ENCODE measurements at regions not wholly inside any gene's neighbourhood (a gene's known extent, or its start where the extent isn't known, plus 50 kb on each side); places are given as distances from the start of the nearest gene placed in this dataset.

DNA sequence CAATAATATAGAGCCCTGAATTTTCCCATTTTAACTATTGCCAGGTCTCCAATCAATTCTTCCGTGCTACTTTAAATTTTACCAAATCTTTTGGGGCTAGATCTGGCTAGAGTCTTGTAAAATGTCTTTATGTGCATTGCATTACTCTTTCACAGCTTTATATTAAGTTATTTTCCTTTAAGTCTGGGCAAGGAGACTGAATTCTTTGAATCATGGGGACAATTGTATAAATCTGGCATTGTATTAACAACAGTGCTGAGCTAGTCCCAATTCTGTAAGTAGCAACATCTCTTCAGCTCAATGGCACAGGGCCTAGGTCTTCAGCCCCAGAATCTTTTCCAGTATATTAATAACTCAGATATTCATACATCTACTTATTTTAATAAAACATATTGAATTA, 1080.4 kb upstream of the INTU start:
- no peak for DNase-seq

DNA sequence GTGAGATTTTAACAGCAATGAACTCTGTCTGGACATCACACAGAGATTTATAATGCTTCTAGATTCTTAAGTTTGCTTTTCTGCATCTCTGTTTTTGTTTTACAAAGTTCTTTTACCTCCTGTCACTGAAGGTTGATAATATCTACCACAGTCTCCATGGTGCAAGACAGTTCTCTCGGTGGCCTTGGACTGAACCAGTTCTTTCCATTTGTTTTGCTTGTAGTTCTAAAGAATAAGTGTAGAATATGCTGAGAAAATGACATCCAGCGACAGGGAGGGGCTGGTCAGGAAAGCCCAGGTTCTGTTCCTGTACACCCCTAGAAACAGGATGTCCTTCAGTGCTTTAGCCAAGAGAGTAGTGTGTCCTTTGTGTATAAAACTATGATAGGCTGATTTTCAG, 1079.5 kb upstream of the INTU start:
- DNase-seq = no peak

DNA sequence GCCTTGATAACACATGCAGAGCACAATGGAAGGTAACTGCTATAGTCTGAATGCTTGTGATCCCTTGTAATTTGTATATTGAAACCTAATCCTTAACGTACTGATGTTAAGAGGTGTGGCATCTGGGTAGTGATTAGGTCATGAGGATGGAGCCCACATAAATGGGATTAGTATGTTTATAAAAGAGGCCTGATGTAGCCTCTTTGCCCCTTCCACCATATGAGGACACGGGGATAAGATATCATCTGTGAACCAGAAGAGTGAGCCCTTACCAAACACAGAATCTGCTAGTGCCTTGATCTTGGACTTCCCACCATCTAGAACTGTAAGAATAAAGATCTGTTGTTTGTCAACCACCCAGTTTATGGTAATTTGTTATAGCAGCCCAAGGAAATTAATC, 1074.2 kb upstream of the INTU start:
- DNase-seq = no peak

DNA sequence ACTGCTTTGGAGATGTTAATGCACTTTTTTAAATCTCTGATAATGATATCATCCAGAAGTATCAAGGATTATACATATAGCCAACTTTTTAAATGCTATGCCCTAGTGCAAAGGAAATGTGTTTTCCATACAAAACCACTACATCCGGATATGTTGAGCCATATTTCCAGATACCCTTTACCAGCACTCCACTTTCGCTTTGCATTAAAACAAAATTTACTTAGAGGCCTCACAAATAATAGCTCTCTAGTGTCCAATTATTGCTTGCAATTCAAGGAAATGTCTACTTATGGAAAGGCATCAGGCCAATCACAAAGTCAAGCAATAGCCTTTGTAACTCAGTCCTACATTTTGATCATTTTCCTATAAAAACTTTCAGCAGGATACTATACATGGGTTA, 1072.8 kb upstream of the INTU start:
- no peak for DNase-seq

DNA sequence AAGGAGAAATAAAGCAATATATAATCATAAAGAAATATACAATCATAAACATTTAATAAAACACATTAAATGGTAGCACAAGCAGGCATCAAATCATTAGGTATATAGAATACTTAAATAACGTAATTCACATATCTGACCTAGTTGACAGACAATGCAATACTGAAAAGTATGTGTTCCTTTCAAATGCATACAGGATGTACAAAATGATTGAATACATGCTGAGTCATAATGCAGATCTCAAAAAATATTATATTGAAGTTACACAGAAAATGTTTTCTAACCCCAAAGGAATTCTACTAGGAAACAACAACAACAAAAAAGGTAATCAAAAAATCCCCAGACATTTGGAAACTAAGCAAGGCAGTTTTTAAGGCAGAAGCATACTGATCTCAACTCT, 1072.0 kb upstream of the INTU start:
- no peak for DNase-seq

DNA sequence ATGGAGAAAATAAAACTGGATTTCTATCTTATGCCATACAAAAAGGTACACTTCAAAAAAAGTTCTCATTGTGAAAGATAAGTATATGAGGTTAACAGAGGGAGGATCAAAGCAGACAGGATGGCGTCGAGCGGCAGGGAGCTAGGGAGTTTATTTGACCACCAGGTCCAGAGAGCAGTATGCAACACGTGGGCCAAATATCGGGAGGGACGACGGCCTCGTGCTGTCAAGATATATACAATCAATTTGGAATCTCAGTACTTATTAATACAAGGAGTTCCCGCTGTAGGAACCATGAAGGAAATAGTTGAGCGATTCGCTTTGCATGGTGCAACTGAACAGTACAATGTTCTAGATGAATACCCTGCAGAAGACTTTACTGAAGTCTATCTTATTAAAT, 1069.4 kb upstream of the INTU start:
- DNase-seq = no peak

DNA sequence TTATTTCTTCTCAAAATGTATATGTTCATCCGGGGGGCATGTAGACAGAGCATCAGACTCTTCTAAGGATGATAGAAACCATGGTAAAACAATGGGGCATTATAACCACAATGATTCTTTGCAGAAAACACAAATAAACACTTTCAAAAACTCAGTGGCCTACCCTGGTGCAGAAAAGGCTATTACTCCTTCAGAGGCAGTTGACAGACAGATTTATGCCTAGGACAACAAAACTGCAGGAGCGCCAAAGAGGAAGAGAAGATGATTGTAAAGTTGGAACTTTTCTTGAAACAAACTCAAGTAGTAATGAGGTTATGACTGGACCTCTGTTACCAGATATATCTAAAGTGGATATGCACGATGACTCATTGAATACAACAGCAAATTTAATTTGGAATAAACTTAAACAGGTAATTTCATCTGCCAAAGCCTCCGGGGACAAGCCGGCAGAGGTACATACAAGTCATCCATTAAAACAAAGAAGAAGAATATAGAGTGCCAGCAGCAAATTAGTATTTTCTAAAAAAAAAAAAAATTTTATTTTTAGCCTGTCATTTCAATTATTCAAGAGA, 1068.4 kb upstream of the INTU start:
- DNase-seq = no peak

DNA sequence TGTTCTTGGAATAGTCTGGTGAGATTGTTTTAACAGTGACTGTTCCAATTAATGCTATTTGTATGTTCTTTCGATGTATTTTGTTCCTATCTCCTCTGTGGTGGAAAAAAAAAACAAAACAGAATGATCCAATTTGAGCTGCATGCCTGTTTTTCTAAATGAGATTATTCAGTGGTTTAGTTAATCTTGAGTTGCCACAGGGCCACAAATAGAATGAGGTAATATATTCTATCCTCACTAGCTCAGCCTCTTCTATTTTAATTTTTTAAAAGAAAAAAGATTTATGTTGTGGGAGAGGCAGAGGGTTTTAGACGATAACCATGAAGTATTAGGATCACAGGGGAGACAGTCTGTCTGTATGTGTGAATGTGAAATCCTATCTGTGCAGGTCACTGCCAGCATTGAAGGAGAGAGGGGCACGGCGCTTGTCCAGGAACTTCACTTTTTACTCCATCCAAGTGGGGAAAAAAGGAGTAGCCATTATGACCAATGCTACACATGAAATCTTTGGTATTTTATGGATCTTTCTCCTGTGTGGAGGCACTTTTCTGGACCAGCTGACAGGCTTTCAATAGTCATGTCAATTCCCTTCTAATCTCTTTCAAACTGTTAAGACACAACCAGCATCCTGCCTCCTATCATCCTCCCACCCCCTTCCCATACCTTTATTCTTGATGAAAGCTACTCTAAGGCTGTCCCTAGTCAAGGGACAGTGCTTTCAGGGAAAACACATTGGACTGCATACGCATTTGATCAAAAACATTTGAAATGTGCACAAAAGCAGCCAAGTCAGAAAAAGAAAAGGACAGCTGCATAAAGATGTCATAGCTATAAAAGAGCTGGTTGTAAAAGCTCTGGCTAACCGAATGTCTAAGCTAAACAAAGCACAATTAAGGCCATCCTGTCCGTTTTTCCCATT, 1063.8 kb upstream of the INTU start:
- DNase-seq = no peak

DNA sequence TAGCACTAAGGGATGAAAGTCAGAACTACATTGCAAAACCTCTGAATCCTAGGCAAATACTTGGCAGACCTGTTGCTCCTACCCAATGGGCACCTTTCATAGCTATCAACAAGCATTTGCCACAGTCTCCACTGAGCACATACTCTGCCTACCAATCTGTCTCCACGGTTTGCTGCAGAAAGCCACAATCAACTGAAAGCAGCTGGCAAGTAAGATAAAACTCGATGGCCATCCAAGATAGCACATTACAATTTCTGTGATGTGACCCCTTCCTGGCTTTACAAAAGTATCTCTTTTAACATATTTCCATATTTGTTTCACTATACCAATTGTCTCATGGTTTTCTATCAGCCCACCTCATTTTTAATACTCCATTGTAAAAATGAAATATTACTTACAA, 1060.5 kb upstream of the INTU start:
- no peak for DNase-seq

DNA sequence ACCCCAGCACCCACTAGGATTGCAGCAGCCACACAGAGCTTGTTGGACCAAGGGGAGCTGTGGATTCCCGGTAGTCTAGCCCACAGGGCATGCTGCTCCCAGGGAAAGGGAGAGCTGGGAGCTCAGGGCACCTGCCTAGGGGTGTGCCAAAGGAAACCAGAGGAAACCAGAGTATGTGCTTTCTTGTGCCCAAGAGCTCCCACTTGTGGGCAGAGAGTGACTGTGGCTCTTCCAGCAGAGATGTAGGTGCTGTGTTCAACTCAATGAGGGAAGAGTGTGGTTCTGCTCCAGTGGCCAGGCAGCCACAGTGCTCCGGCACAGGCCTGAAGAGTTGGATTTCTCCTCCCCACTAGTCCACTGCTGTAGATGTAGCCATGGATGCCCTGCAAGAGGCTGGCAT, 1050.0 kb upstream of the INTU start:
- no peak for DNase-seq

DNA sequence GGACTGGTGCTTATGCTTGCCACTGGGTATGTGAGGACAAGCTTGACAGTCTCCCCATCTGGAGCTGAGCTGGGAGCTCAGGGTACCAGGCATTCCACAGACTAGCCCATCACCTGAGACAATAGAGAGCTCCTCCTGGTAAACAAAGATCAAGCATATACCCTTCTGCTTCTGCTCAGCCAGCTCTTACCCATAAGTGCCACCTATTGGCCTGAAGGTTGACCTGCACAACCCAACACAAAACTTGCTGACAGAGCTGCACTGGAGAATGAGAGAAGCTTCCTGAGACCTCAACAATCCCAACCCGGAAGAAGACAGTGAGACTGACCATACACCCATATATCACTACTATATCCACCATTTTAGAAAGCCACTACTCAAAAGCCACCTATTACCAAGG, 1049.2 kb upstream of the INTU start:
- DNase-seq = no peak

DNA sequence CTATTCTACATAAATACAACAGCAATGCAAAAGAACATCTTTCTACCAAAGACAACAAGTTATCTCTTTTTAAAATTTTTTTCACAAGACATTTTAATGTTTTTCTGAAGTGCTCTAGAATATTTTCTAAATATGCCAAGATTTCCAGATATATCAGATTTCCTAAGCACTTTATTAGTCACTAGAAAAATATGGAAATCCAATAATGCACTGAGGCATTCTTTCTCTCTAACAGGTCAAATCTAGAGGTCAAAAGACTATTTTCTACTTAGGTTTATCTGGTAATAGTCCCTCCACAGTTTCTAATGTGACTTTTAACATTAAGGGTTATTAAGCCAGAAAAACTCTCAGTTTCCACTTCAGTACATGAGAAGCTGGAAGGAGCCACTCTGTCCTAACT, 1041.2 kb upstream of the INTU start:
- no peak for DNase-seq

DNA sequence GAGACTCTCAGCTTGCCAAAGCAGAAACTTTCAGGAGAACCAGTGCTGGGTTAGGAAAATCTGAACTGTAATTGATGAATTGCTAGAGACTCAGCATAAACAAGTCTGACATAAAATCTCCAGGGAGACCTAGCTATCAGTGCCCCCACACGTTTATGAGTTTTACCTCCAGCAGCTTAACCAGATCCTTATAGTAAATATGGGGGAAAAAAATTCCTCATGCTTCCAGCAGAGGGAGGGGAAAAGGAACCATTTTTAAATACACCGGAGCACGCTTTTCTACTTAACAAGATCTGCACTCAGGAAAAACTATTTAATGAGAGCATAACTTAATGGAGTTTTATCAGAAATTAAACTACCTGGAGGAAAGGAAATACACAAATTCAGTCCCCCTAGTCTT, 1040.7 kb upstream of the INTU start:
- no peak for DNase-seq

DNA sequence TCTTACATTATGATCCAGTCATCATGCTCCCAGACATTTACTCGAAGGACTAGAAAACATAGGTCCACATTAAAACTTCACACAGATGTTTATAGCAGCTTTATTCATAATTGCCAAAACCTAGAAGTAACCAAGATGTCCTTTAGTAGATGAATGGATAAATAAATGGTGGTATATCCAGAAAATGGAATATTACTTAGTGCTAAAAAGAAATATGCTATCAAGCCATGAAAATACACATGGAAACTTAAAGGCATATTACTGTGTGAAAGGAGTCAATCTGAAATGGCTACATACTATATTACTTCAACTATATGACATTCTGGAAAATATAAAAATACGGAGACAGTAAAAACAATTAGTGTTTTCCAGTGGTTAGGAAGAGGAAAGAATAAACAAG, 1039.1 kb upstream of the INTU start:
- no peak for DNase-seq

DNA sequence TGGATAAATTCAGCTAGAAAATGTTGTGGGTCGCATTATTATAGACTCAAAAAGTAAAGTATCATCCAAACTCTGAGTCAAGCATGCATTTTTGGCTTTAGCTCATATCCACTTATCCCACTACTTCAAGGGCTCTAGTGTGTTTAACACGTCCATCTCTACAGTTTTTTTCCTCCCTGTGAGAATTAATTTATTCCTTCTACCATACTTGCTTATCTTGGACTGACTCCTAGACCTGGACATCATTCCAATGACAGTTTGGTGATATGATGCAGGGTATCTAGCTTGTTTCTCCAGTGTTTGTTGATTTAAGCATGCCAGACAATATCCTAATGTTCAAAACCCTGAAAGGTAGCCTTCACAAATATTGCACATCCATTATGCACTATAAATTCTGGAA, 1037.1 kb upstream of the INTU start:
- no peak for DNase-seq

DNA sequence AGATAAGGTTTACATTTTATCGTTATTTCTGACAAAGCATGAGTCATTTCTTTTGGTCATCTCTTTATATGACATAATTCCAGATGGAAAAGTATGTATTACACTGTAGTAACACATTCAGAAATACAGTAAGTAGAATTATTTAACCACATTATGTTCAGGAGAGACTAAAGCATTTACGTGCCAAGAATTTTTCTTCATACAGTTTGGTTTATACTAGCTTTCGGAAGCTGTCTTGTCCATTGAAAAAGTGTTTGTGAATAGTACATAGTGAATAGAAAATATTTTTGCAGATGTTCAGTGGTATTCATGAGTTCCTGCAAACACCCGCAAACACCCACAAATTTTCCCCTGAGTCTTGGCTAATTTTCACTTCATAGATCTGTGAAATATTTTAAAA, 1033.0 kb upstream of the INTU start:
- no peak for DNase-seq

DNA sequence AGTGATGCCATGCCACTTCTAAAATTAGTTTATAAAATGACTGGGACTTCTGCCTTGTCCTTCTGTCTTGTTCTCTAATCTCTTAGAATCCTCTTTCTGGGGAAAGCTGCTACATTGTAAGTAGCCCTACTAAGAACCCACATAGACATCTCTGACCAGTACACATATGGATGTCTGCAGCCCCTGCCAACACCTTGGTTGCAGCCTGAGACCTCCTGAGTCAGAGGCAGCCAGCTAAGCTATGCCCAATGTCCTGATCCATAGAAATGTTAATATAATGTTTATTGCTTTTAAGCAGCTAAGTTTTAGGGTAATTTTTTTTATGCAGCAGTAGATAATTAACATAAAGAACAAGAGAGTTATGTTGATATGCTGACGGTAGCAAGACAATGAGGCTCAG, 1029.5 kb upstream of the INTU start:
- no peak for DNase-seq

DNA sequence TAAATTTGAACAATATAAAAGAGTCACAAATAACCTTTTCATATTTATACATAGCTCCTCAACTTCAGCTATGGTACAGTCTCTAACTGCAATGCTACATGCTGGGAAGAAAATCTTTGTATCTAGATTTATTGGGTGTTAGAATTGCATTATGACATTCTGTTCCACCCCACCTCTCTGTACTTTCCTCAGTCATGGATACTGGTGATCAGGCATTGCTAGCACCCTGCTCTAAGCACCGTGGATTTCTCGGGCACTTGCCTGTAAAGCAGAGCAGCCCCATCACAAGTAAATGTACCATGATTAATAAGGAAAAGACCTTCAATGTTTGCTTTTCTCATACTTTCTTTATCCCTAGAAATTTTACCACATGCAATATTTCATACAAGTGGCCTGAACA, 1028.9 kb upstream of the INTU start:
- DNase-seq = no peak

DNA sequence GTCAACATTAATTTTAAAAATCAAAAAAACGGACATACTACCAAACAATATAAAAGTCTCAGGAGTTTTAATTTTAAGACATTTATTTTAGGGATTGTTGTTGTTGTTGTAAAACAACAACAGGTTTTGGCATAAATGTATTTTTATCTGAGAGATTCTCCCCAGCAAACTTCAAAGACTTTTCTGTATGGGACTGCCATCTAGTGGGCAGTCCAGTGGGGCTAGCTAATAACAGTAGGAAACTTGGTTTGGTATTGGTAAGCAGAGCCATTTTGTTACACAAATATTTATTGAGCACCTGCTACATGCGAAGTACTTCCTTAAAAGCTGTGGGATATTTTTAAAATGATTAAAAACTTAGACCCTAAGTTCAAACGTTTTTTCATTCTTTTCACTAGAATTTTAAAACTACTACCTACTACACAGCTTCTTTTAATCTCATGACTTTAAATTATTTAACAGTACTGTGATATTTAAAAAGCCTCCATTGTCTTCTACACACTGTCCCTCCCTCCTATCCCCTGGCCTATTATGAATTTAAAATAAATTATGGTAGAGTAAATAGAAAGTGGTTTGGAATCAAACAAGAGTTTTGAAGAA, 1028.4 kb upstream of the INTU start:
- DNase-seq = no peak

DNA sequence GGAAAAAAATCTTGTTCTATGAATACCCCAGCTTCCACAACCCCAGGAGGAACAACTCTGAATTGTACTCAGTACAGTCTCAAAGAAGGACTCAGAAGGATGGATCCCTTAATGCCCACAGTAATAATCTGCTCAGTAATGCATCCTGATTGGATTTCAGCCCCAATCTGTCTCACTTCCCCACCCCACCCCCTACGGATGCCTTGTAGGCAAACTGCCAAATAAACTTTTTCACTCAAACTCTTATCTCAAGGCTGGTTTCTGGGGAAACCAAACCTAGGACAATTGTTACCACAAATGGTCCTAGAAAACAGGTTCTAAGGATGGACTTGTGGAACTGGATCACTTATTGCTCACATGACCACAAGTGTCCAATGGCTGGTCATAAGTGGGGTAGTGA, 1021.8 kb upstream of the INTU start:
- DNase-seq = no peak

DNA sequence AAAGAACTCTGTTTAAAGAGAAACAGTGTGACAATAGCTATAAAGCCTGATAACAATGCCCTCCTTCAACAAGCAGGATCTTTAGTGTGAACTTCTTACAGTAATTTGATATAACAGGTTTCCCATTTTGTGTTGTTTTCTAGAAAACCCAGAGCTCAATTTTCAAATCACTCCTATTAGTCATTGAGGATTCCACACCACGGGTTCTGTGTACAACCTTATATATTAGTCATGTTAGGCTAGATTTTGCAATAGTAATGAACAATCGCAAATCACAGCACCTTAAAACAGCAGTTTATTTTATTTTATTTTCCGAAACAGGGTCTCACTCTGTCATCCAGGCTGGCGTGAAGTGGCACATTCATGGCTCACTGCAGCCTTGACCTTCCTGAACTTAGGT, 1020.9 kb upstream of the INTU start:
- no peak for DNase-seq

DNA sequence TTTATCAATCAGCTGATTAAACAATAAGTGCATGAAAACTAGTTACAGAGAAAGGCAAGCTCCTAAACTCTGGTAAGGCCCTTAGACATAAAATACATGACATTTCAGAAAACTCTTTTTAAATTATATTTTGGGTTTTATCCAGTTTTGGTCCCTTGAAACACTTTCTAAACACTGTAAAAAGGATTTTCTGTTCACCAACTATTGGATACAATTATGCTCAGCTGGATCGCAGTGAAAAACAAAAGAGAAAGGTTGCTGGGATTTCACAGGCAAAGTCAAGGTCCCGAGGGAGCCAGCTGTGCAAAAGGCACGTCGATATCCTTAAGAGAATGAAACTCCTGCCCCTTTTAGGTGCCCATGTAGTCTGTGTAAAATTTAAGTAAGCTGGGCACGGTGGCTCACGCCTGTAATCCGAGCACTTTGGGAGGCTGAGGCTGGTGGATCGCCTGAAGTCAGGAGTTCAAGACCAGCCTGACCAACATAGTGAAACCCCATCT, 1018.4 kb upstream of the INTU start:
- no peak for DNase-seq

DNA sequence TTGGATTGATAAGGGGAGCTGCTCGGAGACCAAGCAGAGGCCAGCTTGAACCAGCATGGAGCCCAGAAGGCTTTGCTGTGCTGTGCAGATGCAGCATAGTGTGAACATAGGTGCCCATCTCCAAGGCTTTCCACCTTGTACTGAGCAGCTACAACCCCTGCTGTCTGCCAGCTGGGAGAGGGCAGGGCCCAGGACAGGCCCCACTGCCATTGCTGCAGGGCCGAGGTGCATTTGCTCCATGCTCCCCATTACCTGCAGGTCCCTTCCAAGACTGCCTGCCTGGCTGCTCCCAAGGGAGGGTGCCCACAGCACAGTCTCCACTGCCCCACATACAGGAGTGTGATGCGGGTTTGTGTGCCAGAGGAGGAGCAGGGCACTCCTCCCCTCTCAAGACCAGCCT, 1016.0 kb upstream of the INTU start:
- no peak for DNase-seq

DNA sequence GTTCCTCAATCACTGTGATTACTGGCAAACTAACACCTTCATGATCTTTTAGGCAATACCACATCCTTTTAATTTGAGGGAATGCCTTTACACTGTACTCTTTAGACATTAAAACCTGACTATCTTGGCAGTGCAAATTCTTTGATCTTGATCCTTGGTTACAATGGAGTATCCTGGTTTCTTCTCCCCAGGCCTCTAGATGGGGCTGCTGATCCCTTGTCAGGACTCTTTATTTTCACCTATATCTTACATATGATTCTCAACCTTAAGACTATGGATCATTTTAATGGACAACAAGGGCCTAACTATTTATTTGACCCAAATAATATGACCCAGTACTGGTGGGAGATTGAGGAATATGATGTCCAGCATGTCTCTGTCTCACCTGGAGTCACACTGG, 1005.5 kb upstream of the INTU start:
- no peak for DNase-seq

Data from NCI-H146 (cell line).